Cardiac muscle cell (in vitro differentiated cells and primary cell): ENCODE measurements at regions not wholly inside any gene's neighbourhood (a gene's known extent, or its start where the extent isn't known, plus 50 kb on each side); places are given as distances from the start of the nearest gene placed in this dataset.

Experiments
- DNase-seq, 2 donors: peaks; one replicate each; pipeline versions ENCODE4 v3.0.0 to v3.0.0-alpha.2; 2010 to 2017; ENCODE audit warnings: low read depth in 1 of 2, low spot score in 1 of 2
- H3K27ac ChIP-seq: fragments of 200-600 bp; sonication (generic); 2 replicates; pipeline ENCODE4 v1.5.1; 2016
- H3K27me3 ChIP-seq: fragments of 200-600 bp; sonication (generic); 2 replicates; pipeline ENCODE4 v1.6.0; 2016; ENCODE audit warnings: control low read depth
- H3K36me3 ChIP-seq: fragments of 200-600 bp; sonication (generic); 2 replicates; pipeline ENCODE4 v1.5.1; 2016; ENCODE audit warnings: control low read depth
- H3K4me1 ChIP-seq: fragments of 200-600 bp; sonication (generic); 2 replicates; pipeline ENCODE4 v1.8.1; 2017; ENCODE audit warnings: low read depth, mild to moderate bottlenecking, mixed run types
- H3K4me3 ChIP-seq: fragments of 200-600 bp; sonication (generic); 2 replicates; pipeline ENCODE4 v1.5.1; 2016; ENCODE audit warnings: mild to moderate bottlenecking
- H3K9me3 ChIP-seq: fragments of 200-600 bp; sonication (generic); 2 replicates; pipeline ENCODE4 v1.5.1; 2017; ENCODE audit warnings: low read depth, mild to moderate bottlenecking, control low read depth
- CTCF ChIP-seq: IDR thresholded peaks from 2 replicates; pipeline ENCODE4 v1.5.1; 2012; ENCODE audit warnings: low read depth, mild to moderate bottlenecking, low read length

- Histone ChIP-seq H3K4me1 (no peaks in the 10 kb centered on the region), H3K9me3 (no peaks in the 10 kb centered on the region), H3K4me3 (no peak overlapping the region), H3K36me3 (no peaks in the 10 kb centered on the region), H3K27me3 (no peaks in the 10 kb centered on the region), H3K27ac (no peak overlapping the region)
- no peak for DNase-seq
- no peak for TF ChIP-seq CTCF
Measured at GRCh38 chr3:81891055-81891895, 129.8 kb upstream of the GBE1 start.

DNA sequence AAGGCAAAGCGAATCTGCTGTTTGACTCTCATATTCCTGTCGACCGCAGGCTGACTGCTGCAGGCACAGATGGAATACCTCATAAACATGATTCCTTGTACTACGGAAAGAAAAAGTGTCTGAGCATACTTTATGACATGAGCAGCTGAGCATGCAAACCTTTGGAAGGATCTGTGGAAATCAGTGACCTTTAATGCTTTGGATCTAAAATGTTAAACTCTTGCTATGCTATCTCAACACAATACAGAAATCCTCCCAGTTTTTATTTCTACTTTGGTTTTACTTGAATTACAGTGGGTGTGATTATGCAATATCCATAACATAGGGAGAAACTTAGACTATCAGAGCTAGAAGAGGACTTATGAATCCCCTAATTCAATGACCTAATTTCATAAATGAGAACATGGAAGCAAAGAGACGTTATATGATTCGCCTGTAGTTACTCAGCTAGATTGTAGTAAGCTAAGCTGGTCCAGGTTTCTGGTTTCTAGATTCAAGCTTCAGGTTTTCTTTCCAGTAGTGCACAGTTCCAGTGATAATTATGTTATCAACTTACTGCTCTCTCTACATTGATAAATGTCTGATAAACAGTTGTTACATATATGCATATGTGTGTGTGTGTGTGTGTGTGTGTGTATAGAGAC is 127.6 kb upstream of the GBE1 start:
- no peak overlapping the region for H3K27ac ChIP-seq
- no peaks in the 10 kb centered on the region for H3K9me3 ChIP-seq
- H3K4me3 ChIP-seq: no peak overlapping the region
- no peaks in the 10 kb centered on the region for H3K27me3 ChIP-seq
- TF ChIP-seq CTCF: no peak
- peak in 1 of 2 donors; percentile 50 for DNase-seq
- H3K36me3 ChIP-seq: no peaks in the 10 kb centered on the region
- no peaks in the 10 kb centered on the region for H3K4me1 ChIP-seq

DNA sequence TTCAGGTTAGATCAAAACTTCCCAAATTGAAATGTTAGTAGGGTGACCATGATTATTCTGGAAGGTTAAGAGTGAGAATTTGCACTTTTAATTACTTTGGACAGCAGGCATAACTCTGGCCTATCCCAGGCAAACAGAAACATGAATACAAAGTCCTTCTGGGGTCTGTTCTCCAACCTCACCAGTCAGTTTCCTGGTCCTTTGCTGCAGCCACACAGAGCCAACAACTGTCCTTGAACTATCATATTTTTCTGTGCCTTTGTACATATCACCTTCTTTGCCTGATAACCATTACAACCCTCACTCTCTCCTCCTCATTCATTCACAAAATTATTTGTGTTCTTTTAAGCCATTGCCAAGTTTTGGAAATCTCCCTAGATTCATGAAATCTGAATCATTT is 126.0 kb upstream of the GBE1 start:
- H3K27me3 ChIP-seq: no peaks in the 10 kb centered on the region
- no peaks in the 10 kb centered on the region for H3K36me3 ChIP-seq
- DNase-seq: no peak
- no peak overlapping the region for H3K4me3 ChIP-seq
- no peak overlapping the region for H3K27ac ChIP-seq
- H3K4me1 ChIP-seq: no peaks in the 10 kb centered on the region
- no peaks in the 10 kb centered on the region for H3K9me3 ChIP-seq
- no peak for TF ChIP-seq CTCF

DNA sequence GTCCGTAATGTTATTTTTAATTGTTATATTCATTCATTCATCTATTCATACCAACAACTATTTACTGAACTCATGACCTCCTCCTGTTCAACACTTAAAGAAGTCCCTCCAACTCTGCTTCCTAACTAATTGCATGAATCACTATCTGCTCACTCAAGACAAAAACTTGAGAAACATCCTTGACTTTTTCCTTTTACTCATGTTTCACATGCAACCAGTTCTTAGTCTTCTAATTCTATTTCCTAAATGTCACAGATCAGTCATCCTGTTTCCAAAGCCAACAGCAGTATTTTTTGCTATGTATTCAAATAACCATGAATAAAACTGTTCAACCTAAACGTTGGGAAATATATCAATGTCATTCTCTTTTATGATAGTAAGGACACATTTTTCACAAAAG is 124.6 kb upstream of the GBE1 start:
- DNase-seq: no peak
- Histone ChIP-seq H3K36me3 (no peaks in the 10 kb centered on the region), H3K4me1 (no peaks in the 10 kb centered on the region), H3K27me3 (no peaks in the 10 kb centered on the region), H3K9me3 (no peaks in the 10 kb centered on the region), H3K27ac (no peak overlapping the region), H3K4me3 (no peak overlapping the region)
- TF ChIP-seq CTCF: no peak

GRCh38 chr3:81884791-81885190 is 123.3 kb upstream of the GBE1 start:
- Histone ChIP-seq H3K27me3 (no peaks in the 10 kb centered on the region), H3K27ac (no peak overlapping the region), H3K4me3 (no peak overlapping the region), H3K36me3 (no peaks in the 10 kb centered on the region), H3K4me1 (no peaks in the 10 kb centered on the region), H3K9me3 (no peaks in the 10 kb centered on the region)
- no peak for DNase-seq
- TF ChIP-seq CTCF: no peak
